IMR-90 (cell line): ENCODE measurements at regions not wholly inside any gene's neighbourhood (a gene's known extent, or its start where the extent isn't known, plus 50 kb on each side); places are given as distances from the start of the nearest gene placed in this dataset.

Source experiments
- ATAC-seq: fragments of 200-7000 bp; cut with Tn5 transposase; 2 replicates; pipeline ENCODE4 v1.9.1; 2020; ENCODE audit warnings: low read depth, mild to moderate bottlenecking, moderate library complexity
- BruUV-seq: library from RNA; stranded (reverse); fragments of 400-500 nt; replicated peaks from 2 replicates; lab custom pipeline; 2021; lab: Mats Ljungman, UMichigan
- CTCF ChIA-PET: fragments of 300-600 bp; formaldehyde crosslinking; extraction: SDS; loops from one replicate; lab custom pipeline; 2021; ENCODE audit warnings: antibody characterized with exemption; lab: Yijun Ruan, JAX
- POLR2A ChIA-PET: fragments of 300-600 bp; sonication (Branson Sonifier 250); formaldehyde crosslinking; loops from one replicate; lab custom pipeline; 2022; ENCODE audit warnings: antibody characterized with exemption; ENCODE audit not compliant: unreplicated experiment; lab: Charles Lee
- DNase-seq: peaks from one replicate; pipeline ENCODE4 v3.0.0; 2013
- H2AFZ ChIP-seq: replicated peaks from 2 replicates; pipeline ENCODE3; 2013; ENCODE audit warnings: low read length, mild to moderate bottlenecking; ENCODE audit not compliant: poor library complexity
- H2AK5ac ChIP-seq: 2 replicates; pipeline ENCODE4 v1.6.1; 2013; ENCODE audit warnings: low read depth, low read length, inconsistent platforms
- H2AK9ac ChIP-seq: replicated peaks from 2 replicates; pipeline ENCODE3; 2013; ENCODE audit warnings: mild to moderate bottlenecking, low read depth, low read length, moderate library complexity; ENCODE audit not compliant: poor library complexity
- H2BK120ac ChIP-seq: 2 replicates; pipeline ENCODE4 v1.6.1; 2013; ENCODE audit warnings: low read depth, low read length, inconsistent platforms
- H2BK15ac ChIP-seq: 3 replicates; pipeline ENCODE4 v1.6.1; 2013; ENCODE audit warnings: low read depth, low read length, inconsistent platforms
- H2BK20ac ChIP-seq: 2 replicates; pipeline ENCODE4 v1.6.1; 2013; ENCODE audit warnings: low read depth, mild to moderate bottlenecking, inconsistent platforms, low read length, moderate library complexity
- H2BK5ac ChIP-seq: 2 replicates; pipeline ENCODE4 v1.6.1; 2013; ENCODE audit warnings: mild to moderate bottlenecking, low read depth, low read length, inconsistent platforms; ENCODE audit not compliant: poor library complexity, severe bottlenecking
- H3K14ac ChIP-seq: replicated peaks from 2 replicates; pipeline ENCODE4 v1.6.1; 2013; ENCODE audit warnings: low read depth, low read length, inconsistent platforms
- H3K18ac ChIP-seq: 2 replicates; pipeline ENCODE4 v1.6.1; 2013; ENCODE audit warnings: low read depth, low read length, control low read depth
- H3K23ac ChIP-seq: 2 replicates; pipeline ENCODE4 v1.6.1; 2013; ENCODE audit warnings: low read depth, low read length, inconsistent platforms
- H3K27ac ChIP-seq: 2 replicates; pipeline ENCODE4 v1.5.1; 2013; ENCODE audit warnings: mild to moderate bottlenecking, control low read depth, low read length; ENCODE audit not compliant: insufficient read depth
- H3K27me3 ChIP-seq: 2 replicates; pipeline ENCODE4 v1.6.1; 2013; ENCODE audit warnings: low read length; ENCODE audit not compliant: control insufficient read depth, insufficient read depth
- H3K36me3 ChIP-seq: 2 replicates; pipeline ENCODE4 v1.6.1; 2013; ENCODE audit warnings: low read length, mixed read lengths; ENCODE audit not compliant: control insufficient read depth, insufficient read depth
- H3K4ac ChIP-seq: 2 replicates; pipeline ENCODE4 v1.6.1; 2013; ENCODE audit warnings: low read depth, low read length, inconsistent platforms
- H3K4me1 ChIP-seq: 2 replicates; pipeline ENCODE4 v1.6.1; 2013; ENCODE audit warnings: low read length, mixed read lengths; ENCODE audit not compliant: control insufficient read depth, insufficient read depth
- H3K4me2 ChIP-seq: 2 replicates; pipeline ENCODE4 v1.6.1; 2013; ENCODE audit warnings: low read depth, mild to moderate bottlenecking, control low read depth, low read length, moderate library complexity
- H3K4me3 ChIP-seq: 2 replicates; pipeline ENCODE4 v1.5.1; 2013; ENCODE audit warnings: low read depth, mild to moderate bottlenecking, control low read depth, low read length, moderate library complexity; ENCODE audit not compliant: insufficient read depth
- H3K56ac ChIP-seq: 2 replicates; pipeline ENCODE4 v1.6.1; 2013; ENCODE audit warnings: low read length, inconsistent platforms; ENCODE audit not compliant: insufficient read depth; ENCODE audit errors: extremely low read depth
- H3K79me1 ChIP-seq, 2 experiments: 2 replicates each; pipeline ENCODE4 v1.6.1; 2013; ENCODE audit warnings: low read length in 2 of 2, inconsistent platforms in 1 of 2, low read depth in 1 of 2
- H3K9ac ChIP-seq: 2 replicates; pipeline ENCODE4 v1.6.1; 2013; ENCODE audit warnings: low read depth, low read length, control low read depth
- H3K9me1 ChIP-seq: 2 replicates; pipeline ENCODE4 v1.6.1; 2013; ENCODE audit warnings: low read length, inconsistent platforms; ENCODE audit not compliant: insufficient read depth
- H3K9me3 ChIP-seq: 2 replicates; pipeline ENCODE4 v1.6.1; 2013; ENCODE audit warnings: low read length; ENCODE audit not compliant: control insufficient read depth, insufficient read depth
- H4K20me1 ChIP-seq: 2 replicates; pipeline ENCODE4 v1.6.1; 2013; ENCODE audit warnings: low read length, inconsistent platforms; ENCODE audit not compliant: insufficient read depth
- H4K5ac ChIP-seq: 2 replicates; pipeline ENCODE4 v1.6.1; 2013; ENCODE audit warnings: mild to moderate bottlenecking, low read depth, low read length, control low read depth
- H4K8ac ChIP-seq, 2 experiments: 2 replicates each; pipeline ENCODE4 v1.6.1; 2013; ENCODE audit warnings: low read depth in 2 of 2, low read length in 2 of 2, control low read depth in 1 of 2, inconsistent platforms in 1 of 2
- H4K91ac ChIP-seq: 2 replicates; pipeline ENCODE4 v1.6.1; 2013; ENCODE audit warnings: low read depth, low read length, inconsistent platforms; ENCODE audit not compliant: insufficient read depth
- BHLHE40 ChIP-seq: fragments of 150-350 bp; IDR thresholded peaks from 2 replicates; pipeline ENCODE4 v1.6.1; 2016; ENCODE audit warnings: mild to moderate bottlenecking, low read depth, low read length
- CEBPB ChIP-seq: IDR thresholded peaks from 2 replicates; pipeline ENCODE4 v1.6.1; 2012; ENCODE audit warnings: low read depth, low read length, improper control_type of control experiment
- CHD1 ChIP-seq: IDR thresholded peaks from 2 replicates; pipeline ENCODE4 v1.6.1; 2012; ENCODE audit warnings: low read depth, low read length, improper control_type of control experiment
- MAZ ChIP-seq: IDR thresholded peaks from 2 replicates; pipeline ENCODE4 v1.6.1; 2012; ENCODE audit warnings: low read depth, mild to moderate bottlenecking, low read length, improper control_type of control experiment, moderate library complexity, borderline replicate concordance
- MXI1 ChIP-seq: IDR thresholded peaks from 2 replicates; pipeline ENCODE4 v1.6.1; 2012; ENCODE audit warnings: low read depth, mild to moderate bottlenecking, low read length, moderate library complexity, borderline replicate concordance
- NFE2L2 ChIP-seq: fragments of 150-350 bp; IDR thresholded peaks from 2 replicates; pipeline ENCODE4 v1.6.1; 2016; ENCODE audit warnings: low read depth, mild to moderate bottlenecking, low read length
- RAD21 ChIP-seq: IDR thresholded peaks from 2 replicates; pipeline ENCODE4 v1.6.1; 2012; ENCODE audit warnings: low read length, improper control_type of control experiment
- RCOR1 ChIP-seq: IDR thresholded peaks from 2 replicates; pipeline ENCODE4 v1.6.1; 2012; ENCODE audit warnings: mild to moderate bottlenecking, low read length, improper control_type of control experiment; ENCODE audit not compliant: insufficient replicate concordance
- RFX5 ChIP-seq: IDR thresholded peaks from 2 replicates; pipeline ENCODE4 v1.8.0; 2012; ENCODE audit warnings: low read depth, mild to moderate bottlenecking, low read length, moderate library complexity
- SMC3 ChIP-seq: fragments of 150-350 bp; IDR thresholded peaks from 2 replicates; pipeline ENCODE4 v1.6.1; 2016; ENCODE audit warnings: low read depth, mild to moderate bottlenecking, antibody characterized with exemption, low read length, moderate library complexity
- WGBS, 2 experiments: methylation state at CpG; one replicate each; pipeline versions ENCODE4 v1.1.5 to v1.1.7; 2013; ENCODE audit warnings: missing lambda C conversion rate in 2 of 2; ENCODE audit not compliant: insufficient read length in 1 of 2; ENCODE audit errors: extremely low coverage in 2 of 2; 5-methylcytosine and 5-hydroxymethylcytosine counted together
- dilution Hi-C: fragments of 300-500 bp; cut with HindIII; formaldehyde crosslinking; loops from one replicate; pipeline ENCODE4 v1.14.3; 2018; ENCODE audit warnings: low sequenced_read_pairs; ENCODE audit not compliant: unreplicated experiment
- in situ Hi-C: fragments of 300-500 bp; cut with MboI; formaldehyde crosslinking; loops from 3 replicates; pipeline ENCODE4 v1.14.3; 2019; ENCODE audit warnings: low sequenced_read_pairs, inconsistent platforms, mixed read lengths
- intact Hi-C: fragments of 100-400 bp; cut with micrococcal nuclease; formaldehyde crosslinking; loops from 2 replicates; pipeline ENCODE4 v1.10.0; 2022
- TF ChIP-seq, protein P1 (sequence below): conservative IDR thresholded peaks from 2 replicates; pipeline ENCODE4 v1.5.1; 2012; ENCODE audit warnings: mild to moderate bottlenecking, low read depth, low read length, improper control_type of control experiment
- TF ChIP-seq, protein P2 (sequence below): fragments of 150-350 bp; IDR thresholded peaks from 2 replicates; pipeline ENCODE4 v1.6.1; 2017; ENCODE audit warnings: mild to moderate bottlenecking, antibody characterized with exemption, low read length, low read depth
- TF ChIP-seq, protein P3 (sequence below): fragments of 150-350 bp; IDR thresholded peaks from 2 replicates; pipeline ENCODE4 v1.6.1; 2016; ENCODE audit warnings: low read depth, mild to moderate bottlenecking, low read length, moderate library complexity, borderline replicate concordance

DNA sequence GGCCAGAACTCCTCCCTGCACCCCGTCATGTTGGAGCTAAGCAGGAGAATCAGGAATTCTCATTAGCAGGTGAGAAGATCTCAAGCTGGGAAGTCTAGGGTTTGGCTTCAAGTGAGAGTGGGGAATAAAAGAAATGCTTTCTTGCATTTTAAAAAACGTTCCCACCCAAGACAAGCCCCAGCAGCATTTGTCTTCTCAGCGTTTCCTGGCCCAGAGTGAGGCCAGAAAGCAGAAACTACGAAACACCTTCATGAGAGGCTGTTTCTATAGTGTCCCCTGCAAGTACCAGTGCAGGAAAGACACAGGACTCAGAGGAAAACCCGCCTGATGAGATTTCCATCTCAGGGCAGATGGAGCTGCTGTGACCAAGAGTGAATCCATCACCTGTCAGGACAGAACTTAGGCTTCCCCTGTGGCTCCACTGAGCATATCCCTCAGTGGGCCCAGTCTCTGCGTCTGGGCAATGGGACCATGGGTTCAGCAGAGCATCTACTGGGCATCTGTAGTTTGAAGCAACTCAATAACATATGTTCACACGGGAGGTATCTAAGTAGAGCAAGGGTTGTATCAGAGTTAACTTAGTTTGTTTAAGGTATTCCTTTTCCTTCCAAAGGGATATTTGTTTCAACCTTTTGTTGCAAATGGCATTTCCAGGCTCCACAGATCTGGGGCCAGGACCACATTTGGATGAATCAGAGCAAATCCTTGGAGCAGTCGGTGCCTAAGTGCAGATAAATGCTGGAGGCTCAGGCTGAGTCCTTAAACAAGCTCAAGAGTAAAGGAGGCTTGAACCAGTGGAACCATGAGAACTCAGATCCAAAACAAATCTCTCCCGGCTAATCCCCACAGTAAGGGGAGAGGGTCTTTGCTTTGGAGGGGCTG lies 548.3 kb downstream of the MIAT start:
- intact Hi-C loops = no loop called here
- ChIA-PET POLR2A (no interaction called here), CTCF (no interaction called here)
- BruUV-seq = no TSS peak
- Histone ChIP-seq H3K79me1 (no peaks in the 10 kb centered on the region), H2BK15ac (no peak overlapping the region), H2AK9ac (no peak overlapping the region), H2BK120ac (peak overlapping the region; percentile 40; the same call in 1 of the 2 replicates), H3K4me2 (no peak overlapping the region), H3K36me3 (no peaks in the 10 kb centered on the region), H2AFZ (no peak overlapping the region), H3K18ac (no peak overlapping the region; the same call in 1 of the 2 replicates), H3K27me3 (peaks cover 7% of the 10 kb centered on the region), H2AK5ac (no peak overlapping the region), H2BK5ac (no peak overlapping the region), H3K9me3 (no peaks in the 10 kb centered on the region; the same call in 1 of the 2 replicates), H4K8ac (no peak overlapping the region), H3K23ac (no peak overlapping the region), H4K5ac (no peak overlapping the region), H4K20me1 (no peaks in the 10 kb centered on the region), H3K56ac (no peak overlapping the region), H3K27ac (no peak overlapping the region), H3K4me3 (no peak overlapping the region), H3K14ac (no peak overlapping the region), H2BK20ac (no peak overlapping the region), H3K4ac (peak overlapping the region; percentile 20; the same call in 1 of the 2 replicates), H3K9ac (no peak overlapping the region), H4K91ac (no peak overlapping the region; the same call in 1 of the 2 replicates), H3K9me1 (peaks cover 2% of the 10 kb centered on the region; the same call in 1 of the 2 replicates), H3K4me1 (peaks cover 8% of the 10 kb centered on the region)
- TF ChIP-seq, protein P1, sequence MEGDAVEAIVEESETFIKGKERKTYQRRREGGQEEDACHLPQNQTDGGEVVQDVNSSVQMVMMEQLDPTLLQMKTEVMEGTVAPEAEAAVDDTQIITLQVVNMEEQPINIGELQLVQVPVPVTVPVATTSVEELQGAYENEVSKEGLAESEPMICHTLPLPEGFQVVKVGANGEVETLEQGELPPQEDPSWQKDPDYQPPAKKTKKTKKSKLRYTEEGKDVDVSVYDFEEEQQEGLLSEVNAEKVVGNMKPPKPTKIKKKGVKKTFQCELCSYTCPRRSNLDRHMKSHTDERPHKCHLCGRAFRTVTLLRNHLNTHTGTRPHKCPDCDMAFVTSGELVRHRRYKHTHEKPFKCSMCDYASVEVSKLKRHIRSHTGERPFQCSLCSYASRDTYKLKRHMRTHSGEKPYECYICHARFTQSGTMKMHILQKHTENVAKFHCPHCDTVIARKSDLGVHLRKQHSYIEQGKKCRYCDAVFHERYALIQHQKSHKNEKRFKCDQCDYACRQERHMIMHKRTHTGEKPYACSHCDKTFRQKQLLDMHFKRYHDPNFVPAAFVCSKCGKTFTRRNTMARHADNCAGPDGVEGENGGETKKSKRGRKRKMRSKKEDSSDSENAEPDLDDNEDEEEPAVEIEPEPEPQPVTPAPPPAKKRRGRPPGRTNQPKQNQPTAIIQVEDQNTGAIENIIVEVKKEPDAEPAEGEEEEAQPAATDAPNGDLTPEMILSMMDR = no peak
- TF ChIP-seq NFE2L2 = no peak
- TF ChIP-seq CHD1 = no peak
- TF ChIP-seq CEBPB = no peak
- TF ChIP-seq RAD21 = no peak
- TF ChIP-seq, protein P2, sequence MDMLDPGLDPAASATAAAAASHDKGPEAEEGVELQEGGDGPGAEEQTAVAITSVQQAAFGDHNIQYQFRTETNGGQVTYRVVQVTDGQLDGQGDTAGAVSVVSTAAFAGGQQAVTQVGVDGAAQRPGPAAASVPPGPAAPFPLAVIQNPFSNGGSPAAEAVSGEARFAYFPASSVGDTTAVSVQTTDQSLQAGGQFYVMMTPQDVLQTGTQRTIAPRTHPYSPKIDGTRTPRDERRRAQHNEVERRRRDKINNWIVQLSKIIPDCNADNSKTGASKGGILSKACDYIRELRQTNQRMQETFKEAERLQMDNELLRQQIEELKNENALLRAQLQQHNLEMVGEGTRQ = no peak
- no peak for TF ChIP-seq RFX5
- TF ChIP-seq, protein P3, sequence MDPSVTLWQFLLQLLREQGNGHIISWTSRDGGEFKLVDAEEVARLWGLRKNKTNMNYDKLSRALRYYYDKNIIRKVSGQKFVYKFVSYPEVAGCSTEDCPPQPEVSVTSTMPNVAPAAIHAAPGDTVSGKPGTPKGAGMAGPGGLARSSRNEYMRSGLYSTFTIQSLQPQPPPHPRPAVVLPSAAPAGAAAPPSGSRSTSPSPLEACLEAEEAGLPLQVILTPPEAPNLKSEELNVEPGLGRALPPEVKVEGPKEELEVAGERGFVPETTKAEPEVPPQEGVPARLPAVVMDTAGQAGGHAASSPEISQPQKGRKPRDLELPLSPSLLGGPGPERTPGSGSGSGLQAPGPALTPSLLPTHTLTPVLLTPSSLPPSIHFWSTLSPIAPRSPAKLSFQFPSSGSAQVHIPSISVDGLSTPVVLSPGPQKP = no peak
- TF ChIP-seq SMC3 = no peak
- TF ChIP-seq BHLHE40 = no peak
- no peak for TF ChIP-seq RCOR1
- no peak for TF ChIP-seq MAZ
- no peak for TF ChIP-seq MXI1
- ATAC-seq (no peak), DNase-seq (peak; percentile 40)
- dilution Hi-C loops = no loop called here
- in situ Hi-C loops = no loop called here
- WGBS, 2 experiments = no CpG with 5 or more reads among the region's 9 CpGs
